ENCODE measurements at regions not wholly inside any gene's neighbourhood (a gene's known extent, or its start where the extent isn't known, plus 50 kb on each side); places are given as distances from the start of the nearest gene placed in this dataset.

DNA sequence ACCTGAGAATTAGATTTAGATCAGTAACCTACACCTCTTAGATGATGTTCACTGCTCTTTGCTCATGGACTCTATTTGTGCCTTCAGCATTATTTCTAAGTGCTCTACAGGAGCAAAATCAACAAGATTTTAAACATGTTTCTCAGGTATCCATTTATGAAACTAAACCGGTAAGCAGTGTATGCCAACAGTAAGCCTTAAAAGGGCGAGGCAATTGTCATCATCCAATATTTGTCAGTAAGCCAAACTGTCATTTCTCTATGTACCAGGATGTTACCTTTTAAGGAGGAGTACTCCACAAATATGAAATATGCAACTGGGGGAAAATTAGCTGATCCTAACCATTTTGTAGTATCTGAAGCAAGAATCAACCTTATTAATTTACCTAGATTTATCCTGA is 69.6 kb upstream of the ZNF184 start:
- H3K36me3 ChIP-seq: no peaks in the 10 kb centered on the region
- intact Hi-C loops (cut with DNase I): no loop called here
- no peaks in the 10 kb centered on the region for H3K4me1 ChIP-seq
- H3K27ac ChIP-seq: no peak overlapping the region
- 68 to 71% methylated on average over 2 of the region's 2 CpGs for WGBS, 2 donors
- no peak for FAIRE-seq
- TF ChIP-seq, protein P1, sequence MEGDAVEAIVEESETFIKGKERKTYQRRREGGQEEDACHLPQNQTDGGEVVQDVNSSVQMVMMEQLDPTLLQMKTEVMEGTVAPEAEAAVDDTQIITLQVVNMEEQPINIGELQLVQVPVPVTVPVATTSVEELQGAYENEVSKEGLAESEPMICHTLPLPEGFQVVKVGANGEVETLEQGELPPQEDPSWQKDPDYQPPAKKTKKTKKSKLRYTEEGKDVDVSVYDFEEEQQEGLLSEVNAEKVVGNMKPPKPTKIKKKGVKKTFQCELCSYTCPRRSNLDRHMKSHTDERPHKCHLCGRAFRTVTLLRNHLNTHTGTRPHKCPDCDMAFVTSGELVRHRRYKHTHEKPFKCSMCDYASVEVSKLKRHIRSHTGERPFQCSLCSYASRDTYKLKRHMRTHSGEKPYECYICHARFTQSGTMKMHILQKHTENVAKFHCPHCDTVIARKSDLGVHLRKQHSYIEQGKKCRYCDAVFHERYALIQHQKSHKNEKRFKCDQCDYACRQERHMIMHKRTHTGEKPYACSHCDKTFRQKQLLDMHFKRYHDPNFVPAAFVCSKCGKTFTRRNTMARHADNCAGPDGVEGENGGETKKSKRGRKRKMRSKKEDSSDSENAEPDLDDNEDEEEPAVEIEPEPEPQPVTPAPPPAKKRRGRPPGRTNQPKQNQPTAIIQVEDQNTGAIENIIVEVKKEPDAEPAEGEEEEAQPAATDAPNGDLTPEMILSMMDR (IDR thresholded peaks at IDR 0.05): no peak
- H3K4me3 ChIP-seq: no peak overlapping the region
- H3K9me3 ChIP-seq: no peaks in the 10 kb centered on the region
- ATAC-seq: no peak
- peaks cover 4 to 61% (median 24%) of the 10 kb centered on the region in 4 donors for H3K27me3 ChIP-seq
- no peak for DNase-seq

DNA sequence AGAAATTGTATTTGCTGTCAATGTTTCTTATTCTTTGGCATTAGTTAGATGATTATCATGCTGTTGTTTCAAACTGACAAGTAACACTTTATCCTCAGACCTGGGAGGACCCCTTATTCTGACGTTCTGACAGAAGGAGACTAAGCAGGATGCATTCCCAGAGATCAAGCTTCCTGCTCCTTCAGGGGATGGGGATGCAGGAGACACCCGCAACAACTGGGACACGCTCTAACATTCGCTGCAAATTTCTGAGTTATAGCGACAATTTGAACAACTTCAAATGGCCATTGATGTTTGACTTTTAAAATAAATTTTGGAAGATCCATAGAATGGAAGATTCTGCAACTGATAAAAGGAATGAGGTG is 69.0 kb upstream of the ZNF184 start:
- no peak for DNase-seq
- H3K27me3 ChIP-seq: peaks cover 4 to 58% (median 21%) of the 10 kb centered on the region in 4 donors
- FAIRE-seq: no peak
- H3K27ac ChIP-seq: no peak overlapping the region
- H3K36me3 ChIP-seq: no peaks in the 10 kb centered on the region
- 25 to 31% methylated on average over 5 of the region's 5 CpGs for WGBS, 2 donors
- no peak for ATAC-seq
- no peaks in the 10 kb centered on the region for H3K4me1 ChIP-seq
- no peaks in the 10 kb centered on the region for H3K9me3 ChIP-seq
- TF ChIP-seq, protein P1 (IDR thresholded peaks at IDR 0.05): no peak
- H3K4me3 ChIP-seq: no peak overlapping the region
- intact Hi-C loops (cut with DNase I): no loop called here

DNA sequence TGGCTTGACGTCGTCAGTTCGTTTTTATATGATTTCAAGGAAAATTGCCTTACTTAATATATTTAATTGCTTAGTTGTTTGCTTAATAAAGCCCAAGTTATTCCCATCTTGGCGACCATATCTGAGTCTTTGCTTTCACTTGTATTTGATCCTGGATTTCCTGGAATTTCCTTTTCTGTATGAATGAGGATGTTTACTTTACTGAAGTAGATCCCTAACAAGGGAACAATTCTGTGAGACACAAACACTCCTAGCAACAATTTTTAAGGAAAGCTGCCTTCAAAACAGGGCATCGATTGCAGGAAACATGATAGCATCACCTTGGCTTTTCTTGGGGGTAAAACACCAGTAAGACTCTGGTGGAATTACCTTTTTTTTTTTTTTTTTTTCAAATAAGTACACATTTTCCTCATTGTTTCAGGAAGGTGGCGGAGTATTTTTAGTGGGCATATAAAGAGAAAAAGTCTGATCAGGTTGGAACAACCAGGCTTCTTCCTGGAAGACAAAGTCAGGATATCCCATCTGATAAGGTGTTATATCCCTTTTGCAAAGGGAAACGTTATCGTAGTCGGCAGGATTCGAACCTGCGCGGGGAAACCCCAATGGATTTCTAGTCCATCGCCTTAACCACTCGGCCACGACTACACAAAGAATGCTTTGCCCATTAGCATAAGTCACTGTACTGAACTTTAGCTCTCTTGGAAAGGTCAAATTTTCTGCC is 68.5 kb upstream of the ZNF184 start:
- H3K4me3 ChIP-seq: no peak overlapping the region
- H3K4me1 ChIP-seq: no peaks in the 10 kb centered on the region
- FAIRE-seq: no peak
- TF ChIP-seq, protein P1 (IDR thresholded peaks at IDR 0.05): no peak
- no peak overlapping the region for H3K27ac ChIP-seq
- no peaks in the 10 kb centered on the region for H3K36me3 ChIP-seq
- no peak for ATAC-seq
- peaks cover 3 to 52% (median 18%) of the 10 kb centered on the region in 4 donors for H3K27me3 ChIP-seq
- no peak for DNase-seq
- no peaks in the 10 kb centered on the region for H3K9me3 ChIP-seq
- 28 to 34% methylated on average over 15 of the region's 15 CpGs for WGBS, 2 donors
- intact Hi-C loops (cut with DNase I): no loop called here

DNA sequence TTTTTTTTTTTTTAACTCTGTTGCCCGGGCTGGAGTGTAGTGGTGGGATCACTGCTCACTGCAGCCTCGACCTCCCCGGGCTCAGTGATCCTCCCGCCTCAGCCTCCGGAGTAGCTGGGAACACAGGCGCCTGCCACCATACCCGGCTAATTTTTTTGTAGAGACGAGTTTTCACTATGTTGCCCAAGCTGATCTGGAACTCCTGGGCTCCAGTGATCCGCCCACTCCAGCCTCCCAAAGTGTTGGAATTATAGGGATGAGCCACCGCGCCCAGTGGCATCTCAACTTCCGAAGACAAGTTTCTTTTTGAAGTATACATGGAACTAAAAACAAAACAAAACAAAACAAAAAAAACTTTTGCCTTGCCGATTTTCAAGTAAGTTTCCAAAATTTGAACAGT is 66.6 kb upstream of the ZNF184 start:
- no peaks in the 10 kb centered on the region for H3K9me3 ChIP-seq
- H3K27me3 ChIP-seq: peaks cover 0 to 45% (median 17%) of the 10 kb centered on the region in 4 donors
- H3K4me3 ChIP-seq: no peak overlapping the region
- DNase-seq (no peak), ATAC-seq (no peak), FAIRE-seq (no peak)
- TF ChIP-seq, protein P1 (IDR thresholded peaks at IDR 0.05): no peak
- no peak overlapping the region for H3K27ac ChIP-seq
- no peaks in the 10 kb centered on the region for H3K4me1 ChIP-seq
- no peaks in the 10 kb centered on the region for H3K36me3 ChIP-seq
- intact Hi-C loops (cut with DNase I): no loop called here
- WGBS, 2 donors: 65 to 78% methylated on average over 13 of the region's 13 CpGs

DNA sequence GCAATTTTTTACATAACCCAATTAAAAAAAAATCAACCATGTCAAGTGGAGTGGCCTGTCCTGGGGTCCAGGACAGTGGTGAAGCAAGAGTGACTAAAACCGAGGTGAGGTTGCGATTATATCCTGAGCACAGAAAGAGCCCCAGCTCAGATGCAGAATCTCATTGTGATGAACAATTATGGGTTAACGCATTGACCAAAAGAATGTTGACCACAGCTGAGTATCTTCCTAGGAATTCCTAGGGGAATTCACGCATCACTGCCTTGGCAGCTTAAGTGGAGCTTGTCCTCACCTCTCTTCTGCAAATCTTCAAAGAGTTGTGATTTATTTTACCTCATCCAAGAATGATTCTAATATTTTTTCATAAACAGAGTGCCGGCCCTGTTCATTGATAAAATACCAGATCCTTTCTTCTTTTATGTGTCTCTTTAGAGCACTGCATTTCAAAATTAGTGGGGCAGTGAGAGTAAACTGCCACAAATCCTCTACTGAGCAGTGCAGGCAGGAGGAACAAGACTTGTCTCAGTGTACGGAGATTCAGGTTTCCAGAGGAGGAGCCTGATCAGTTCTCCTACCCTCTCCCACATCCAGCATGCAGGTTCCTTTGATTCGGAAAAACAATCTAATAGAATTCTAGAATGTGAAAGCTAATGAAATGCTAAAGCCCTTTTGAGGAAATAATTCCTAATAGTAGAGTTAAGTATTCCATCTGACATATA is 60.1 kb upstream of the ZNF184 start:
- TF ChIP-seq, protein P1 (IDR thresholded peaks at IDR 0.05): no peak
- ATAC-seq (no peak), FAIRE-seq (no peak), DNase-seq (no peak)
- Histone ChIP-seq H3K9me3 (no peaks in the 10 kb centered on the region), H3K4me3 (no peak overlapping the region), H3K27me3 (peaks cover 0 to 28% (median 2%) of the 10 kb centered on the region in 4 donors), H3K36me3 (no peaks in the 10 kb centered on the region), H3K27ac (no peak overlapping the region), H3K4me1 (no peaks in the 10 kb centered on the region)
- intact Hi-C loops (cut with DNase I): no loop called here
- 51 to 56% methylated on average over 7 of the region's 7 CpGs for WGBS, 2 donors

All from pancreas (tissue), 10 donors.